NCI-H748 (cell line): ENCODE measurements at regions not wholly inside any gene's neighbourhood (a gene's known extent, or its start where the extent isn't known, plus 50 kb on each side); places are given as distances from the start of the nearest gene placed in this dataset.

Source experiments
- DNase-seq: peaks from one replicate; lab custom pipeline; 2025; ENCODE audit not compliant: unreplicated experiment; lab: John Stamatoyannopoulos, UW

DNA sequence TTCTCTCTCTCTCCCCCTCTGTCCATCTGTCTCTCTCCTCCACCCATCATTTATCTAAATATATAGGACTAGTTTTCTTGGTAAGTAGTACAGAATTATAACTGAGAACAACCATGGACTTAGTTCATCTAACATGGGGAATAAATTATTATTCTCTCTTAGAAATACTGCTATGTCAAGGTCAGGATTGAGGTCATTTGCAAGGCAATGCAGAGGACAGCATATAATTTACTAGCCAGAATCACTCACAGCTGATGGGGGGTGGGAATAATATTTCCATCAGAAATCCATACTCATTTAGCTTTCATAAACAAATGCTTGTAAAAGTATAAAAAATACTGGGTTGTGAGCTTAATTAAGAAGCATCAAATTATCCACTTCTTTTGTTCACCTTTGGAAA, 553.9 kb upstream of the POU3F2 start:
- no peak for DNase-seq

DNA sequence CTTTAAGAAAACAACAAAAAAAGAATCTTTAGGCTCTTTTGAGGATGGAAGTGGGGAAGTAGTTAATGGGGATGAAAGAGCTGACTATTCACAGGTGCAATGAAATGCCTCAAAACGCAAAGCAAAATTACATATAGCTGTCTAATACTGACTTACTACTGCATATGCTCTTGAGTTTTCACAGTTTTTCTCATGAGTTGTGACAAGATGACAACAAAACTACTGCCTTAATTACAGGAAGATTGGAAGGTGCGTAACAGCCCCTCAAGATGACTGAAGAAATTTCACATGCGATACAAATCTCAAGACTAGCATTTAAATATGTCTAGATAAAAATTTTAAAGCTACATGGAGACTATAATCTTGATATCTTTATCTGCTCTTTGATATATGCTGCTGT, 547.8 kb upstream of the POU3F2 start:
- DNase-seq: no peak

DNA sequence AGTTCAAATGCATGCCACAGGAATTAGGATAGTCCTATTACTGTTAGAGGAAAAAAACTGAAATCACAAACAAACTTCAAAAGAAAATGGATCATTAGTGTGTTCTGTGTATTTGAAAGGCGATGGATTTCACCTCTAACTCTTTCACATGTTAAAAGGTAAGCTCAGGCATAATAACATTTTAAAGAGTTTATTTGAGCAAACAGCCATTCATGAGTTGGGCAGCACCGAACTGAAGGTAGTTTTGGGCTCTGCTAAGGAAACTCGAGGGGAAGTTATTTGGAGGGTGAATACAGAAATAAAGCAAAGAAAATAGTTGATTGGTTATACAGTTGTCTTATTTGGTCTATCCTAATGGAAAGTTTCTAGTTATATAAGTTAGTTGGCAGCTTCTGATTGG, 546.5 kb upstream of the POU3F2 start:
- DNase-seq: no peak

GRCh38 chr6:98292810-98293209, 541.6 kb upstream of the POU3F2 start:
- DNase-seq: peak; percentile 72

DNA sequence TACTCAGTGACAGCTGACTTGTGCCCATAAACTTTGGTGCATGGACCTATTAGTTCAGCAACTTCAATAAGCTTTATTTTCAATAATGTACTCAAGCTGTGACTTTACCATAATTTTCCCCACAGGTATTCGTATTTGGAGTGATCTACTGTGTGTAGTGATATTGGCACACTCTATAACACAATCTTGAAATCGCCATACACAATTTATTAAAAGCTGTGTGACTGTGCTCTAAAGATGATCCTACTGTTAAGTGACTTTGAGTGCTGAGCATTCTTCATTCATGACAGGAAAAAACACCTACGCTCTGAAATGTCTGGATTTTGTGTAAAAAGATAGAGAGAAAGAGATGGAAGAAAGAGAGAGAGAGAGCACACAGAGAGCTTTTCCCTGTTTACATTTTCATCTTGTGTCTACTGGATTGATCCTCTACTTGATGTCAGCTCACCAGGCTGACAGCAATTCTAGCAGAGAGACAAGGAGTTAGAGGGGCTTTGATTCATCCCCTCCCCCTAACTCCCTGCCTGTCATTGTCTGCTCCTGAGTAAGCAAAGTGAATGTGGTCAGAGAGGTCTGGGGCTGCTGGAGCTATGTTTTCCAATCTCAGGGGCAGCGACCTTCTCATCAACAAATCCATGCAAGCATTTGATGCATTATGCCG, 538.7 kb upstream of the POU3F2 start:
- no peak for DNase-seq

DNA sequence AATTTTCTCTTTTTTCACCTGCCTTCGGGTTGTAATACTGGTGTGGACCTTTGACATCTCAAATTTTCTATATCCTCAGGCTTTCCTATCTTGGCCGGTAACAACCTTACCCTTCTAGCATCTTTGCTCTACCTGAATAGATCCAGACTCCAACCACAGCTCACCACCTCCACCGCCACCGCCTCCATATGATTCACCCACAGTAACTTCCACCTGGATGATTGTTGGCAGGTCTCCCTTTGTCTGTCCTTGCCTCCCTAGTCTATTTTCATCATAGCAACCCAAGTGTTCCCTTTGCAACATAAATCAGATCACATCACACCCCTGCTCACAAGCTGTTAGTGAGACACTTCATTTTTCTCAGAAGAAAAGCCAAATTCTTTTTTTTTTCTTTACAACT, 525.8 kb upstream of the POU3F2 start:
- DNase-seq: no peak

GRCh38 chr6:98310443-98310842, 523.9 kb upstream of the POU3F2 start:
- DNase-seq: no peak

GRCh38 chr6:98323605-98324004, 510.8 kb upstream of the POU3F2 start:
- no peak for DNase-seq

DNA sequence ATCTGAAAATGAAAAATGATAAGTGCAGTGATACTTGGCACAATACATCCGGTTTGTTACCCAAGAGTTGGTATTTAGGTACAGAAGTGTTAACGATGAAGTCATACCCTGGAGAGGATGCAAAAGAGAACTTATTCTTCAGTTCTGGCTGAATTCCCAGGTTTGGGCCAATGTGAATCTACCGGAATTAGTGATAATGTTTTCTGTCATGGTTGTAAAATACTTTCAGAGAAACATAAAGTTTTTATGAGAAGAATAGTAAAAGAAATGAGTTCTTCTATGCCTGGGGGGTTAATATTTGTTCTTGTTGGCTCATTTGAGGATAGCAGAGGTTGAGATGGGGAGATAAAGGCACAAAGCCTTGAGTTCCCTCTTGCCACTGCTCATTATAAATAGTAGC, 509.9 kb upstream of the POU3F2 start:
- DNase-seq: no peak

DNA sequence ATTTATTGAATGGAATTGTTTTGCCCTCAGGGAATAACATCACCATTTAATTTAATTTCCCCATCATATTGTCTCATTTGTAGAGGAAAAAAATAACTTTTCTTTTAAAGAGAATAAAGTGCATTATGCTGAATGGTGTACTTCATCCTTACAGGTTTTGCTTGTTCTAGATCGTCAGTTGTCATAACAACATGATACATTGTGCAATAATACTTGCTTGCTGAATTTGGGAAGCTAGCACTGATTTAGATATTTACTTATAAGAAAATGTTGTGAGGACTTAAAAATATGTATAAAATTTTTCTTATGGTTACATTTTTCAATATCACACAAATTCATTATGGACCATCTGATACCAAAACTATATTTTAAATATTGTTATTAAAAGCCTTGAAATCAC, 509.0 kb upstream of the POU3F2 start:
- DNase-seq: peak; percentile 13

DNA sequence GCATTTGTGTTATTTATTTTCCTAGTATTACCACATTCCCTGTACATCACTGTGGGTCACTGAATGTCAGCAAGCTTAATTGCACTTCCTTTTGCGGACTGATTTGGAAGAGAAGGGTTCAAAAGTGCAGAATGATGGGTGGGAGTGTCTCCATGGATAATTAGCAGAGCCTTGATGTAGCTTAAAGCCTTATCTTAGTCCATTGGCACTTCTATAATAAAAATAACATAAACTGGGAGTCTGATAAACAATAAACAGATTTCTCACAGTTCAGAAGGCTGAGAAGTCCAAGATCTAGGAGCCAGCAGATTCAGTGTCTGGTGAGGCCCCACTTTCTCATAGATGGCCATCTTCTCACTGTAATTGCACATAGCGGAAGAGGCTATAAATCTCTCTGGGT, 501.1 kb upstream of the POU3F2 start:
- DNase-seq: peak; percentile 11

- peak; percentile 92 for DNase-seq
These were observed 498.8 kb upstream of the POU3F2 start for GRCh38 chr6:98335594-98335993.

DNA sequence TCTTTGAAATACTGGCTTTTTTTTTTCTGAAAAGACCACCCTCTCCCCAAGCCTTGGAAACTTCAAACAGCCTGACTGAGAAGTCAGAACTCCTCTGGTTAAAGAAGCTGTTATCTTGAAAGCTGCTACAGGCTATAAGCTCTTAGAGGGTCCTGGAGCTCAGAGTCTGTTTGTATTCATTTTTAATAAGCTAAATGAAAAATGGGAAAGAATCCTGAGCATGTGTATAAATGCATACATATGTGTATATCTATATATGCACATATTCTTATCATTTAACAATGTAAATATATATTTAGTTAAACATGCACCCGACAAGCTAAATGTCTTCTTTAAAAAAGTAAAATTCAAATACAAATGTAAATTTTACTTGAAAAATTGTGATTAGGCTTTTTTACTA, 494.9 kb upstream of the POU3F2 start:
- no peak for DNase-seq

- DNase-seq: peak; percentile 81
These were observed 491.4 kb upstream of the POU3F2 start for GRCh38 chr6:98343004-98343403.

- DNase-seq: no peak
These were observed 490.6 kb upstream of the POU3F2 start for GRCh38 chr6:98343797-98344196.

GRCh38 chr6:98352348-98352747, 482.0 kb upstream of the POU3F2 start:
- no peak for DNase-seq

DNA sequence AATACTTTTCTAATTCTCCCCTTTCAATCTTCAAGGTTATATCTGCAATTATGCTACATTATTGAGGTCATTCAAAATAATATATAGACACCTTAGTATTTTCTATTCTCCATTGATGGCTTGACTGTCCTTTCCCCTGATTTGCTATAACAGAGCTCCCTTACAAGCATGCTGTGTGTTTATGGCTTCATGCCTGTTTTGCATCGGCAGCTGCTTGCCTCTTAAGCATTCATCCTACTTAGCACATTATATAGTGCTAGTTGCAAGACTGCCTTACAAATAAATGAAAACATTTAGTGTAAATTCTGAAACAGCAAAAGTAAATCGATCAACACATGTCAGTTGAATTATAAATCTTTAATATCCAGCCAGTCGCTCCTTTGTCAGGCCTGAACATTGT, 476.2 kb upstream of the POU3F2 start:
- DNase-seq: no peak

GRCh38 chr6:98366371-98366770, 468.0 kb upstream of the POU3F2 start:
- DNase-seq: no peak

GRCh38 chr6:98380589-98380988, 453.8 kb upstream of the POU3F2 start:
- no peak for DNase-seq

GRCh38 chr6:98382246-98382645, 452.1 kb upstream of the POU3F2 start:
- DNase-seq: peak; percentile 4

- no peak for DNase-seq
These were observed 450.0 kb upstream of the POU3F2 start for GRCh38 chr6:98384334-98384733.

GRCh38 chr6:98384801-98385200, 449.6 kb upstream of the POU3F2 start:
- DNase-seq: no peak

DNA sequence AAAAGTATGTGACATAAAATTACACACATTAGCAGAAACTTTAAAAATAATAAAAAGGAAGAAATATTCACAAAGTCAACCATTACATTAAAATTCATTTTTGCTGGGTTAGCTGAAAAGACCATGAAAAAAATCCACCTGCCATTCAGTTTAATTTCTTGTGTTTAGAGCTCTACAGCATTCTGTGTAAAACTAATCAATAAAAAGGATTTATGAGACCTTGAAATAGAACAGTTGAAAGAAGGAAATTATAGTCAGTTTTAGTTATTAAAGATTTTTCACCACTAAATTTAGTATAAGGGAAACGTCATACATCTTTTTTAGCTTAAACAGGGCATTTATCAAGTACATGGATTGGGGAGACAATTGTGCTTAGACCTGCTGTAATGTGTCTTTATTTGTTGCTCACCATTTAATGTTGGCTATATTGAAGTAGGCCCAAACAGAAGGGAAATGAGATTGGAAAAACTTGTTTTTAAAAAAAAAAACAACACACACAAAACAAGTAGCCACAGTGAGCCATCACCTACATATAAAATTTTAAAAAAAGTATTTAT, 438.7 kb upstream of the POU3F2 start:
- no peak for DNase-seq
